BE2C (cell line): ENCODE measurements at regions not wholly inside any gene's neighbourhood (a gene's known extent, or its start where the extent isn't known, plus 50 kb on each side); places are given as distances from the start of the nearest gene placed in this dataset.

Source experiments
- DNase-seq: peaks from one replicate; pipeline ENCODE4 v3.0.0-alpha.2; 2020
- H3K27me3 ChIP-seq: fragments of 250-450 bp; sonication (Bioruptor Pico); 2 replicates; pipeline ENCODE4 v1.5.1; 2020; ENCODE audit warnings: mild to moderate bottlenecking
- H3K36me3 ChIP-seq: fragments of 250-450 bp; sonication (Bioruptor Pico); 2 replicates; pipeline ENCODE4 v1.5.1; 2020; ENCODE audit warnings: mild to moderate bottlenecking
- H3K4me1 ChIP-seq: fragments of 250-450 bp; sonication (Bioruptor Pico); 2 replicates; pipeline ENCODE4 v1.5.1; 2020
- H3K4me3 ChIP-seq: 2 replicates; pipeline ENCODE4 v1.5.1; 2011; ENCODE audit warnings: low read depth, low read length
- H3K9me3 ChIP-seq: fragments of 250-450 bp; sonication (Bioruptor Pico); 2 replicates; pipeline ENCODE4 v1.5.1; 2020
- TF ChIP-seq, protein P1 (sequence below): IDR thresholded peaks from 2 replicates; pipeline ENCODE4 v1.5.1; 2012; ENCODE audit warnings: mild to moderate bottlenecking, low read depth, low read length

DNA sequence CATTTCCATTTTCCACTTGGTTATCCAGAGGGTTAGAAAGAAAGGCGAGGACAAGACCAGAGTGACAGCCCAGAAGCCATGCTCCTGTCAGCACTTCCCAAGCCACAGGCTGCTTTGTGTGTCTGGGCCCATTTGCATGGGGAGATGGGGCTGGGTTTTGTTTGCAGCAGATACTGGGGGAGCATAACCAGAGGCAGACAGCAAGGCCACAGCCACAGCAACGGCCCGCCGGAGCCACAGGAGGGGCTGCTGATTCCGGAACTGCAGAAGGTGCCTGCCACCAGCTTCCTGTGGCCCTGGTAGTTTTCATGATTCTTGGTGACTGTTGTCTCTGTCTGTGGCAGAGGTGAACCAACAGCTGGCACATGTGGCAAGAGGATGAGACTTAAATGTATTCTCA lies 106.6 kb downstream of the DLL1 start:
- Histone ChIP-seq H3K4me3 (no peak overlapping the region), H3K36me3 (no peaks in the 10 kb centered on the region), H3K9me3 (no peaks in the 10 kb centered on the region; the same call in 1 of the 2 replicates), H3K27me3 (no peaks in the 10 kb centered on the region), H3K4me1 (no peaks in the 10 kb centered on the region)
- TF ChIP-seq, protein P1, sequence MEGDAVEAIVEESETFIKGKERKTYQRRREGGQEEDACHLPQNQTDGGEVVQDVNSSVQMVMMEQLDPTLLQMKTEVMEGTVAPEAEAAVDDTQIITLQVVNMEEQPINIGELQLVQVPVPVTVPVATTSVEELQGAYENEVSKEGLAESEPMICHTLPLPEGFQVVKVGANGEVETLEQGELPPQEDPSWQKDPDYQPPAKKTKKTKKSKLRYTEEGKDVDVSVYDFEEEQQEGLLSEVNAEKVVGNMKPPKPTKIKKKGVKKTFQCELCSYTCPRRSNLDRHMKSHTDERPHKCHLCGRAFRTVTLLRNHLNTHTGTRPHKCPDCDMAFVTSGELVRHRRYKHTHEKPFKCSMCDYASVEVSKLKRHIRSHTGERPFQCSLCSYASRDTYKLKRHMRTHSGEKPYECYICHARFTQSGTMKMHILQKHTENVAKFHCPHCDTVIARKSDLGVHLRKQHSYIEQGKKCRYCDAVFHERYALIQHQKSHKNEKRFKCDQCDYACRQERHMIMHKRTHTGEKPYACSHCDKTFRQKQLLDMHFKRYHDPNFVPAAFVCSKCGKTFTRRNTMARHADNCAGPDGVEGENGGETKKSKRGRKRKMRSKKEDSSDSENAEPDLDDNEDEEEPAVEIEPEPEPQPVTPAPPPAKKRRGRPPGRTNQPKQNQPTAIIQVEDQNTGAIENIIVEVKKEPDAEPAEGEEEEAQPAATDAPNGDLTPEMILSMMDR = no peak
- DNase-seq = no peak

- Histone ChIP-seq H3K9me3 (no peaks in the 10 kb centered on the region; the same call in 1 of the 2 replicates), H3K4me3 (no peak overlapping the region), H3K4me1 (no peaks in the 10 kb centered on the region), H3K36me3 (no peaks in the 10 kb centered on the region), H3K27me3 (no peaks in the 10 kb centered on the region)
- DNase-seq = no peak
- TF ChIP-seq, protein P1 = no peak
These were observed 107.4 kb downstream of the DLL1 start for GRCh38 chr6:170183521-170183920.

- no peak overlapping the region for H3K4me3 ChIP-seq
These were observed 108.1 kb downstream of the DLL1 start for GRCh38 chr6:170182781-170183120.

GRCh38 chr6:170182093-170182780 lies 108.6 kb downstream of the DLL1 start:
- H3K27me3 ChIP-seq = no peaks in the 10 kb centered on the region
- no peaks in the 10 kb centered on the region for H3K36me3 ChIP-seq
- H3K4me3 ChIP-seq = no peak overlapping the region
- TF ChIP-seq, protein P1 = no peak
- no peak for DNase-seq
- no peaks in the 10 kb centered on the region; the same call in 1 of the 2 replicates for H3K9me3 ChIP-seq
- no peaks in the 10 kb centered on the region for H3K4me1 ChIP-seq

More at GRCh38 chr6:170182781-170183120, 108.1 kb downstream of the DLL1 start:
- H3K36me3 ChIP-seq = no peaks in the 10 kb centered on the region
- no peaks in the 10 kb centered on the region for H3K27me3 ChIP-seq
- no peak for DNase-seq
- H3K4me1 ChIP-seq = no peaks in the 10 kb centered on the region
- TF ChIP-seq, protein P1 = no peak
- no peaks in the 10 kb centered on the region; the same call in 1 of the 2 replicates for H3K9me3 ChIP-seq

GRCh38 chr6:170181338-170181690 lies 109.6 kb downstream of the DLL1 start:
- TF ChIP-seq, protein P1 = no peak
- Histone ChIP-seq H3K27me3 (no peaks in the 10 kb centered on the region), H3K36me3 (no peaks in the 10 kb centered on the region), H3K9me3 (no peaks in the 10 kb centered on the region; the same call in 1 of the 2 replicates), H3K4me3 (no peak overlapping the region), H3K4me1 (no peaks in the 10 kb centered on the region)
- no peak for DNase-seq

DNA sequence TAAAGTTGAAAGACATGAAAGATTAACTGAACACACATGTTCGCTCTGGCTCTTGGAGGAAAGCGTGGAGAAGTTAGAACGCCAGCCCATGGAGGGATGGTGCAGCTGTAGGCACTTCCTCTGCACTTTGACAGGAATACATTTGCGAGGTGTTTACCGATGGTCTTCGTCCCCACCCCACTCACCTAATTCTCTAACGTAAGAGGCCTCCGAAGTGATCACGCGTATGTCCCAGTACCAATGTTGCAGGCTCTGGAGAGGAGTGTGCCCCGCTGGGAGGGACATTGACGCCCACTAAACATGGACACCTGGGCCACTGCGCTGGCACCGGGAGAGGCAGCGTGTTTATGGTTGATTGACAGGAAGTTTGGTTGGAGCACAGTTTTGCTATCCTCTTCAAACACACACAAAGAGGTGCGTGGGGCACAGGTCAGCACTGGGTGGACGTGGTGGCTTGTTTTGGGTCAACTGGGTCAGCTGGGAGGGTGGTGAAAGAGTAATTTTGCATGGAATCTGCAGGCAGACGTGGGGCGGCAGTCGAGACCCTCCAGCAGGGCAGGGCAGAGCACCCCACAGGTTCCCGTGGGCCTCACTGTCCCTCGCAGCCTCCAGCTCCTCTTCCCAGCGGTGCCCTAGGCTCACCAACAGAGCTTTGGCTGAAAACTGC lies 110.1 kb downstream of the DLL1 start:
- Histone ChIP-seq H3K4me3 (no peak overlapping the region), H3K4me1 (no peaks in the 10 kb centered on the region), H3K9me3 (no peaks in the 10 kb centered on the region; the same call in 1 of the 2 replicates), H3K27me3 (no peaks in the 10 kb centered on the region), H3K36me3 (no peaks in the 10 kb centered on the region)
- TF ChIP-seq, protein P1 = no peak
- DNase-seq = no peak
